Activated naive CD8-positive, alpha-beta T cell treated with anti-CD3 and anti-CD28 coated beads for 36 hours (primary cell): ENCODE measurements at regions not wholly inside any gene's neighbourhood (a gene's known extent, or its start where the extent isn't known, plus 50 kb on each side); places are given as distances from the start of the nearest gene placed in this dataset.

Source experiments
- DNase-seq: peaks from one replicate; pipeline ENCODE4 v3.0.0; 2021
- H3K27ac Mint-ChIP-seq: one replicate; pipeline ENCODE4 v1.8.0; 2022; ENCODE audit warnings: mild to moderate bottlenecking, moderate library complexity, mixed read lengths
- H3K27me3 Mint-ChIP-seq: one replicate; pipeline ENCODE4 v1.8.0; 2022; ENCODE audit warnings: mild to moderate bottlenecking, mixed read lengths
- H3K36me3 Mint-ChIP-seq: one replicate; pipeline ENCODE4 v1.8.0; 2021; ENCODE audit warnings: mild to moderate bottlenecking, mixed read lengths
- H3K4me1 Mint-ChIP-seq: one replicate; pipeline ENCODE4 v1.8.0; 2021; ENCODE audit warnings: mixed read lengths
- H3K4me3 Mint-ChIP-seq: one replicate; pipeline ENCODE4 v1.8.0; 2022; ENCODE audit warnings: mild to moderate bottlenecking, moderate library complexity, mixed read lengths
- H3K9me3 Mint-ChIP-seq: one replicate; pipeline ENCODE4 v1.8.0; 2022; ENCODE audit warnings: mixed read lengths

DNA sequence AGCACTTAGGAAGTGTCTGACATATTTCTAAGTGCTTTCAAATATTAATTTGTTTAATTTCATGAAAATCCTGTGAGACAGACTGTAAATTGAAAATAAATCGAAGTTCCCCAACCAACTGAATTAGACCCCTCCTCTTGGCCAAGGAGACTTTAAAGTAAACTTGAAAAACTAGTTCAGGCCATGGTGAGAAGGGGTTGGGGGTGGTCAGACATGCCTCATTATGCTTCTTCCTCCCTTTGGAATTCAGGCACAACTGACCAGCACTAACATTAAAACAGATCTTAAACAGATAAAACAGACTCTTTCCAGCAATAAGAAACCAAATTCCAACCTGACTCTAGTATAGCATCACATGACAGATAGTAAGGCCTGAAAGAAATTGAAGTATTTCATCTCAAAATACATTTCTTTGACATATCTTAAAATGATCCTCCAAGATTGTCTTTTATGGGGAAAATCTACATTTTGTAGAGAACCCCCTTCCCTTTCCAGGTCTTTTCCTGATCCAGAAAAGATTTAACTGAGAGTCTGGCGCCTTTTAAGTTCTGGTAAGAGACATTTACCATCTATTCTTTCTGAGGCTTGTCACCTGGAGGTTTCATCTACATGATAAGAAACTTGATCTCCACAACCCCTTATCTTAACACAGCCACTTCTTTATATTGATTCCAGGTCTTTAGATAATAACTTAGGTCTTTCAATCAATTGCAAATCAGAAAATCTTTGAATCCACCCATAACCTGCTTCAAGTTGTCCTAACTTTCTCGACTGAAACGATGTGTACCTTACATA is 336.5 kb downstream of the PCDH20 start:
- no peak overlapping the region for H3K4me3 Mint-ChIP-seq
- no peak for DNase-seq
- no peaks in the 10 kb centered on the region for H3K4me1 Mint-ChIP-seq
- H3K9me3 Mint-ChIP-seq: peaks cover 7% of the 10 kb centered on the region
- H3K36me3 Mint-ChIP-seq: no peaks in the 10 kb centered on the region
- H3K27ac Mint-ChIP-seq: no peak overlapping the region
- H3K27me3 Mint-ChIP-seq: no peaks in the 10 kb centered on the region

DNA sequence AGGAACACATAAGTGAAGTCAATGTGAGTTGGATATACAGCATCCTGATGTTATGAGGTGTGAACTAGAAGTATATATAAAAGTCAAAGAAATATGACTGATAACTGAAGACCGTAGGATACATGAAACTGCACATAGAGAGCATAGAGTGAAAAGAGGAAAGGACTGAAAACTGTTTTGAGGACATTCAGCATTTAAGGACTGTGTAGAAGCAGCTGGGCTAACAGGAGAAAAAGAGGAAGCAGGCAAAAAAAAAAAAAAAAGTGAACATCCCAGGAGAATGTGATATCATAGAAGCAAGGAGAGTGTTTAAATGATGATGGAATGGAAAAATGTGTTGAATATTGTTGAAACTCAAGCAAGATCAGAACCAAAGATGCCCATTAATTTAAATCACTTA is 363.5 kb downstream of the PCDH20 start:
- DNase-seq: no peak
- H3K9me3 Mint-ChIP-seq: no peaks in the 10 kb centered on the region
- no peaks in the 10 kb centered on the region for H3K27me3 Mint-ChIP-seq
- no peaks in the 10 kb centered on the region for H3K4me1 Mint-ChIP-seq
- H3K27ac Mint-ChIP-seq: no peak overlapping the region
- H3K36me3 Mint-ChIP-seq: no peaks in the 10 kb centered on the region
- no peak overlapping the region for H3K4me3 Mint-ChIP-seq

DNA sequence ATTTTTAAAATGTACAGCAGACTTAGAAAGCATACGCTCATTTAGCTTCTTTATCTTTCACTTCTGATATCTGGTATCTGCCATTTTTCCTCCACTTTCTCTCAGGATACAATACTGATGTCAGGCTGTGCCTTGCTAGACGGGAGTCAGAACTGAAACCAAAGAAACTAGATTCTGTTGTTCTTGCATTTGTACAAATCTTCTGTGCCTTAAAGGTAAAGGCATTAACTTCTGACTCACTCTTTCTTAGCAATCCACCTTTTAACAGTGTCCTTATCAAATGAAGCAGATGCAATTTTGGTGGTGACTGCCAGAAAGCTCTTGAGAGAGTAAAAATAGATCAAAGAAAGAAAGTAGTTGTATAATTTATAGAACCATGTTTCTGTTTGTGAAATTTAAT is 370.4 kb downstream of the PCDH20 start:
- Mint-ChIP-seq H3K4me1 (no peaks in the 10 kb centered on the region), H3K27me3 (no peaks in the 10 kb centered on the region), H3K36me3 (no peaks in the 10 kb centered on the region), H3K27ac (no peak overlapping the region), H3K9me3 (no peaks in the 10 kb centered on the region), H3K4me3 (no peak overlapping the region)
- DNase-seq: no peak

DNA sequence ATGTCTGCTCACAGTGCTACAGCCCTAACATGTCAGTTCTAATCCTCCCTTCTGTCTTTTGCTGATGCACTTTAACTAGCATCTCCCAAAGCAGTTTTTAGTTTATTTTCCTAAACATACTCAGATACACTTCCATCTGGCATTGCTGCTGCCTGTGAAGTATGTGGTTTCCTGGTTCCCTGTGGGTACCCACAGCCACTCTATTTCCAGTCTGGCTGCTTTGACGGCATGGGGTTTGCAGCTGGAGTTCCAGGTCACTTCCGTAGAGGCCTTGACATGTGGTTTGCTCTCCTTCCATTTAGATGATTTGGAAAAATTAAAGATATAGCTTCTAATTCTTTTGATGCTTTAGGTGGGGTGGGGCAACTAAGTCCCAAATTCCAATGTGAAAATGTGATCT is 375.5 kb downstream of the PCDH20 start:
- Mint-ChIP-seq H3K36me3 (no peaks in the 10 kb centered on the region), H3K4me1 (no peaks in the 10 kb centered on the region), H3K4me3 (no peak overlapping the region), H3K27ac (no peak overlapping the region), H3K9me3 (peaks cover 4% of the 10 kb centered on the region), H3K27me3 (no peaks in the 10 kb centered on the region)
- DNase-seq: no peak

- no peak overlapping the region for H3K4me3 Mint-ChIP-seq
- no peak overlapping the region for H3K27ac Mint-ChIP-seq
- H3K9me3 Mint-ChIP-seq: peaks cover 4% of the 10 kb centered on the region
- DNase-seq: no peak
- no peaks in the 10 kb centered on the region for H3K4me1 Mint-ChIP-seq
- no peaks in the 10 kb centered on the region for H3K36me3 Mint-ChIP-seq
- H3K27me3 Mint-ChIP-seq: no peaks in the 10 kb centered on the region
Measured at GRCh38 chr13:61039302-61039701, 376.3 kb downstream of the PCDH20 start.

DNA sequence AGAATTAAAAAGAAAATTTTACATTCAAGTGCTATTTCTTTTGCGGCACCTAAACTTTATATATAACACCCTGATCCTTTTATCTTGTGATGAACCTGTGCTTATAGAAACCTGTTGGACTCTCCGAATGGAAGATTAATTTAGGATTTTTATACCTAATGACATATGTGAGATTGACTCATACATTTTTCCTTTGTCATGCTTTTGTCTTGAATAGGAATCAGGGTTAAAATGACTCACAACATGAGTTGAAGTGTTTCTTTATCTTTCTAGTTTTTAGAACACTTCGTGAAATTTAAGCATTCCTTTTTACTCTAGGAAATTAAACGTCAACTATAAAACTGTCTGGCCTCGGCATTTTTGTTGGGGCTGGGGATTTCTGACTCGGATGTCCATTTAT is 378.9 kb downstream of the PCDH20 start:
- H3K9me3 Mint-ChIP-seq: peaks cover 4% of the 10 kb centered on the region
- H3K27me3 Mint-ChIP-seq: no peaks in the 10 kb centered on the region
- no peaks in the 10 kb centered on the region for H3K4me1 Mint-ChIP-seq
- no peak for DNase-seq
- H3K36me3 Mint-ChIP-seq: no peaks in the 10 kb centered on the region
- H3K4me3 Mint-ChIP-seq: no peak overlapping the region
- no peak overlapping the region for H3K27ac Mint-ChIP-seq

DNA sequence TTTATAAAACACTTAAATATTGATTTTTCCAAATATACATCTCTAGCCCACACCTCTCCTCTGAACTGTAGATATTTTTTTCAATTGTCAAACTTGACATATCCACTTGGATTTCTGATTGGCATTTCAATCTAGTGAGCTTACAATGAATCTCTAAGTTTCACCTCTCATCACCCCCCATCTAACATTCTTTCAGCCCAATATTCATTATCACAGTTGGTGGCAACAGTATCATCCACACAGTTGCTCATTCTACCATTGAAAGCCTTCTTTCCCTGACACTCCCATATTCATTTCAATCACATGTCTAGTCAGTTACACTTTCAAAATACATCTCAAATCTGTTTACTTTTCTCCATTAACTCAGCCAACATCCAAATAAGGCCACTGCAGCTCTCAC is 385.2 kb downstream of the PCDH20 start:
- Mint-ChIP-seq H3K4me1 (no peaks in the 10 kb centered on the region), H3K27ac (no peak overlapping the region), H3K27me3 (no peaks in the 10 kb centered on the region), H3K9me3 (peaks cover 5% of the 10 kb centered on the region), H3K4me3 (no peak overlapping the region), H3K36me3 (no peaks in the 10 kb centered on the region)
- DNase-seq: no peak

- Mint-ChIP-seq H3K27me3 (no peaks in the 10 kb centered on the region), H3K4me1 (no peaks in the 10 kb centered on the region), H3K27ac (no peak overlapping the region), H3K9me3 (peaks cover 5% of the 10 kb centered on the region), H3K4me3 (no peak overlapping the region), H3K36me3 (no peaks in the 10 kb centered on the region)
- no peak for DNase-seq
Measured at GRCh38 chr13:61029064-61029463, 386.6 kb downstream of the PCDH20 start.

GRCh38 chr13:61024046-61024445 is 391.6 kb downstream of the PCDH20 start:
- H3K4me3 Mint-ChIP-seq: no peak overlapping the region
- H3K9me3 Mint-ChIP-seq: peaks cover 3% of the 10 kb centered on the region
- H3K36me3 Mint-ChIP-seq: no peaks in the 10 kb centered on the region
- DNase-seq: no peak
- H3K27me3 Mint-ChIP-seq: no peaks in the 10 kb centered on the region
- H3K27ac Mint-ChIP-seq: no peak overlapping the region
- no peaks in the 10 kb centered on the region for H3K4me1 Mint-ChIP-seq

DNA sequence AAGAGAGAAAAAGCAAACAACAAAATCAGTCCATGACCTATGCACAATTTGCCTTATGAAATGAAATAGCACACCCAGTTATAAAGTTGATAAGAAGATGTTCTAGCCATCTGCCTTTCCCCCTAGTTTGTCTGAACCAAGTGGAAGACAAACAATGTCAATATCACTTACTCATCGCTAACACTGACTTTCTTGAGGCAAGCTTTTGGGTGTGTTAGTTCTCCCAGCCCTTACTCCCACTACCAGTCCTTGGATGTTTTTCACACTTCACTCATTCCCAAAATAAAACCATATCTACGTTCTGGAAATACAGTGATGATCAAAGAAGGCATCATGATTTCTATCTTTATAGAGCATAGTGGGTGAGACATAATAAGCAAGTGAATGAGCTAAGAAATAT is 393.8 kb downstream of the PCDH20 start:
- no peak for DNase-seq
- no peak overlapping the region for H3K4me3 Mint-ChIP-seq
- no peak overlapping the region for H3K27ac Mint-ChIP-seq
- no peaks in the 10 kb centered on the region for H3K27me3 Mint-ChIP-seq
- no peaks in the 10 kb centered on the region for H3K4me1 Mint-ChIP-seq
- H3K9me3 Mint-ChIP-seq: peaks cover 3% of the 10 kb centered on the region
- no peaks in the 10 kb centered on the region for H3K36me3 Mint-ChIP-seq

GRCh38 chr13:61013796-61014195 is 401.9 kb downstream of the PCDH20 start:
- no peaks in the 10 kb centered on the region for H3K4me1 Mint-ChIP-seq
- no peak for DNase-seq
- H3K9me3 Mint-ChIP-seq: peaks cover 2% of the 10 kb centered on the region

DNA sequence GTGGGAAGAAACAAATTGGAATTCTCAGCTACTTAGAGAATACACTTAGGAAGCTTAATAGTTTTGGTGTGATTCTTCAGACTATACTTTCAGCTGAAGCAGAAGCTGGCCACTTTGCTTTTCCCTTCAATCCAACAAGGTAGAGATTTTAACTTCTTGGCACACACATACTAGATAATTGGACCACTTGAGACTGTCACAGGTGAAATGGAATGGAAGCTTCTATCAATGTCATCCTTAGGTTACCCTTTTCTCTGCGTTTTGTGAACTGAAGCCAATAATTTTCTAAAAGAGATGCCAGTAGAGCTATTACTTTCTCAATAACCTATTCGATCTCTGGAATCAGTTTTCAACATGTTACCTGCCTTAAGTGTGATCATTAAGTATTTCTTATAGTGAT is 405.3 kb downstream of the PCDH20 start:
- Mint-ChIP-seq H3K27ac (no peak overlapping the region), H3K4me3 (no peak overlapping the region), H3K9me3 (peaks cover 16% of the 10 kb centered on the region), H3K27me3 (no peaks in the 10 kb centered on the region), H3K36me3 (no peaks in the 10 kb centered on the region), H3K4me1 (no peaks in the 10 kb centered on the region)
- DNase-seq: no peak

More at GRCh38 chr13:61013796-61014195, 401.9 kb downstream of the PCDH20 start:
- Mint-ChIP-seq H3K27ac (no peak overlapping the region), H3K36me3 (no peaks in the 10 kb centered on the region), H3K27me3 (no peaks in the 10 kb centered on the region), H3K4me3 (no peak overlapping the region)

GRCh38 chr13:61002686-61003085 is 413.0 kb downstream of the PCDH20 start:
- H3K36me3 Mint-ChIP-seq: no peaks in the 10 kb centered on the region
- H3K9me3 Mint-ChIP-seq: peaks cover 14% of the 10 kb centered on the region
- DNase-seq: no peak
- no peaks in the 10 kb centered on the region for H3K4me1 Mint-ChIP-seq
- H3K4me3 Mint-ChIP-seq: no peak overlapping the region
- H3K27ac Mint-ChIP-seq: no peak overlapping the region
- H3K27me3 Mint-ChIP-seq: no peaks in the 10 kb centered on the region

DNA sequence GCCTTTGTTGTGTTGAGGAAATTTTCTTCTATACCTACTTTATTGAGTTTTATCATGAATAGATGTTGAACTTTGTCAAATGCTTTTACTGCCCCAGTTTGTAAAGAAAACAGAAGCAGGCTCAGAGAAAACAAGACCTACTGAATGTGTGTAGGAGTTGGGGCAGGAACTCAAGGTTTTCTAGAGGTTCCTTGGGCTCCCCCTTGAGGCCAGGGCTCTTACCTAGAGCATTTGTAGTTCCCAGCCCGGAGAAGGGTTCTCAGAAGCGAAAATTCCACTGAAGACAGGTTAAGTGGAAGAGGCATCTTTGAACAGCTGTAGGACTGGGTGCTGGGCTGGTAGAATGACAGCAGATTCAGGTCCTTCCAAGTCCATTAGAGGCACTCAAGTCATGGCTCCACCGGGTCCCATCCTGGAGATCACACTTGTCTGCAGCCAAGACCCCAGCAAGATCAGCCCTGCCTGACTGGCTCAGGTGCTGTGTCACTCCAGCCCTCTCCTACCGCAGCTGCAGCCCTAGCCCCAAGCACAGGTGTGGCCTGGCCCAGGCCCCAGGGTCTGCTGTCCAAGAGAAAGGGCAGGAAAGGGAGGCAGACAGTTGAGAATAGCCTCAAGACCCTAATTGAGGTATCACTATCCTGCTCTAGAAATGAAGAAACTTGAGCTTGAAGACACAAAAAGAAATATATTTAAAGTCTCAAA is 425.5 kb downstream of the PCDH20 start:
- Mint-ChIP-seq H3K36me3 (no peaks in the 10 kb centered on the region), H3K4me3 (no peak overlapping the region), H3K27me3 (no peaks in the 10 kb centered on the region), H3K9me3 (no peaks in the 10 kb centered on the region), H3K4me1 (no peaks in the 10 kb centered on the region), H3K27ac (no peak overlapping the region)
- no peak for DNase-seq

GRCh38 chr13:60986301-60986700 is 429.3 kb downstream of the PCDH20 start:
- H3K36me3 Mint-ChIP-seq: no peaks in the 10 kb centered on the region
- H3K27ac Mint-ChIP-seq: no peak overlapping the region
- H3K9me3 Mint-ChIP-seq: no peaks in the 10 kb centered on the region
- no peak overlapping the region for H3K4me3 Mint-ChIP-seq
- H3K27me3 Mint-ChIP-seq: no peaks in the 10 kb centered on the region
- no peaks in the 10 kb centered on the region for H3K4me1 Mint-ChIP-seq
- no peak for DNase-seq

DNA sequence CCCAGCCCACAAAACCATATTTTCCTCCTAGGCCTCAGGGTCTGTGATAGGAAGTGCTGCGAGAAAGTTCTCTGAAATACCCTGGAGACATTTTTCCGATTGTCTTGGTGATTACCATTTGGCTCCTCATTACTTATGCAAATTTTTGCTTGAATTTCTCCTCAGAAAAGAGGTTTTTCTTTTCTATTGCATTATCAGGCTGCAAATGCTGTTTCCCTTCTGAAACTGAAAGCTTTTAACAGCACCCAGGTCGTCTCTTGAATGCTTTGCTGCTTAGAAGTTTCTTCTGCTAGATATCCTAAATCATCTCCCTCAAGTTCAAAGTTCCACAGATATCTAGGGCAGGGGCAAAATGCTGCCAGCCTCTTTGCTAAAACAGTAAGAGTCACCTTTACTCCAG is 434.2 kb downstream of the PCDH20 start:
- Mint-ChIP-seq H3K27ac (no peak overlapping the region), H3K4me1 (no peaks in the 10 kb centered on the region), H3K9me3 (peaks cover 3% of the 10 kb centered on the region), H3K27me3 (no peaks in the 10 kb centered on the region), H3K4me3 (no peak overlapping the region), H3K36me3 (no peaks in the 10 kb centered on the region)
- DNase-seq: no peak
